Neural progenitor cell (in vitro differentiated cells): ENCODE measurements at regions not wholly inside any gene's neighbourhood (a gene's known extent, or its start where the extent isn't known, plus 50 kb on each side); places are given as distances from the start of the nearest gene placed in this dataset.

ENCODE experiments used
- DNase-seq: peaks from one replicate; pipeline ENCODE4 v3.0.0-alpha.2; 2016; ENCODE audit warnings: low spot score
- H2AFZ ChIP-seq: fragments of 200-600 bp; sonication (generic); replicated peaks from 2 replicates; pipeline ENCODE4 v1.6.1; 2016; ENCODE audit warnings: antibody characterized with exemption
- H3F3A ChIP-seq: fragments of 200-600 bp; sonication (generic); 2 replicates; pipeline ENCODE4 v1.6.1; 2016; ENCODE audit warnings: antibody characterized with exemption, low read depth
- H3K27ac ChIP-seq: fragments of 200-600 bp; sonication (generic); 2 replicates; pipeline ENCODE4 v1.5.1; 2016; ENCODE audit warnings: mild to moderate bottlenecking
- H3K27me3 ChIP-seq: fragments of 200-600 bp; sonication (generic); 2 replicates; pipeline ENCODE4 v1.6.1; 2016; ENCODE audit warnings: mild to moderate bottlenecking, moderate library complexity
- H3K36me3 ChIP-seq: fragments of 200-600 bp; sonication (generic); 2 replicates; pipeline ENCODE4 v1.5.1; 2016
- H3K4me1 ChIP-seq: fragments of 200-600 bp; sonication (generic); 2 replicates; pipeline ENCODE4 v1.6.1; 2016; ENCODE audit warnings: mixed run types
- H3K4me2 ChIP-seq: fragments of 200-600 bp; sonication (generic); 2 replicates; pipeline ENCODE4 v1.6.1; 2016
- H3K4me3 ChIP-seq: fragments of 200-600 bp; sonication (generic); 2 replicates; pipeline ENCODE4 v1.5.1; 2016
- H3K79me2 ChIP-seq: fragments of 200-600 bp; sonication (generic); 2 replicates; pipeline ENCODE4 v1.6.1; 2016; ENCODE audit warnings: low read depth
- H3K9ac ChIP-seq: fragments of 200-600 bp; sonication (generic); 2 replicates; pipeline ENCODE4 v1.6.1; 2016
- H3K9me3 ChIP-seq: fragments of 200-600 bp; sonication (generic); 2 replicates; pipeline ENCODE4 v1.5.1; 2016; ENCODE audit warnings: low read depth
- H4K20me1 ChIP-seq: fragments of 200-600 bp; sonication (generic); 2 replicates; pipeline ENCODE4 v1.6.1; 2016; ENCODE audit warnings: low read depth
- H3K27ac Mint-ChIP-seq: 3 replicates; pipeline ENCODE4 v1.8.0; 2021; ENCODE audit warnings: mixed read lengths
- H3K27me3 Mint-ChIP-seq: 2 replicates; pipeline ENCODE4 v1.8.0; 2022; ENCODE audit warnings: low read depth, mild to moderate bottlenecking, inconsistent platforms, moderate library complexity, mixed read lengths; ENCODE audit not compliant: insufficient read depth
- H3K36me3 Mint-ChIP-seq: 3 replicates; pipeline ENCODE4 v1.8.0; 2021; ENCODE audit warnings: mixed read lengths
- H3K4me1 Mint-ChIP-seq: 3 replicates; pipeline ENCODE4 v1.8.0; 2021; ENCODE audit warnings: mixed read lengths
- H3K4me3 Mint-ChIP-seq: 3 replicates; pipeline ENCODE4 v1.8.0; 2021; ENCODE audit warnings: mild to moderate bottlenecking, moderate library complexity, mixed read lengths
- H3K9me3 Mint-ChIP-seq: 3 replicates; pipeline ENCODE4 v1.8.0; 2020; ENCODE audit warnings: mixed read lengths
- CTCF ChIP-seq: fragments of 200-600 bp; sonication (generic); IDR thresholded peaks from 2 replicates; pipeline ENCODE4 v1.5.1; 2017; ENCODE audit warnings: antibody characterized with exemption, mild to moderate bottlenecking
- EZH2 ChIP-seq: fragments of 200-600 bp; sonication (generic); IDR thresholded peaks from 2 replicates; pipeline ENCODE4 v1.6.1; 2017; ENCODE audit warnings: antibody characterized with exemption, mild to moderate bottlenecking, moderate library complexity
- EZH2phosphoT487 ChIP-seq: fragments of 200-600 bp; sonication (generic); IDR thresholded peaks from 2 replicates; pipeline ENCODE4 v1.6.1; 2017; ENCODE audit warnings: antibody characterized with exemption

- H2AFZ ChIP-seq, result no peak overlapping the region
- no peaks in the 10 kb centered on the region for H3K9me3 ChIP-seq
- H3K9ac ChIP-seq, result no peak overlapping the region
- Mint-ChIP-seq H3K4me1 (no peaks in the 10 kb centered on the region), H3K27ac (no peak overlapping the region), H3K36me3 (no peaks in the 10 kb centered on the region), H3K27me3 (peaks cover 3% of the 10 kb centered on the region), H3K4me3 (no peak overlapping the region), H3K9me3 (no peaks in the 10 kb centered on the region)
- no peaks in the 10 kb centered on the region for H3K79me2 ChIP-seq
- TF ChIP-seq EZH2phosphoT487, result no peak
- TF ChIP-seq CTCF, result no peak
- TF ChIP-seq EZH2, result no peak
- no peaks in the 10 kb centered on the region for H4K20me1 ChIP-seq
- H3K27ac ChIP-seq, result no peak overlapping the region
- no peaks in the 10 kb centered on the region for H3K36me3 ChIP-seq
- H3K4me3 ChIP-seq, result no peak overlapping the region
- no peak for DNase-seq
- H3K4me2 ChIP-seq, result no peak overlapping the region
- no peaks in the 10 kb centered on the region for H3K4me1 ChIP-seq
- H3K27me3 ChIP-seq, result no peaks in the 10 kb centered on the region
- H3F3A ChIP-seq, result no peaks in the 10 kb centered on the region
These were observed 793.7 kb downstream of the TRHDE start for GRCh38 chr12:73065913-73066312.

- no peak overlapping the region for H3K4me3 Mint-ChIP-seq
- no peak for DNase-seq
- no peaks in the 10 kb centered on the region for H3K27me3 ChIP-seq
- peaks cover 3% of the 10 kb centered on the region for H3K27me3 Mint-ChIP-seq
- no peak overlapping the region for H3K4me2 ChIP-seq
- no peaks in the 10 kb centered on the region for H3K79me2 ChIP-seq
- no peaks in the 10 kb centered on the region for H3K4me1 Mint-ChIP-seq
- no peak for TF ChIP-seq EZH2
- no peak for TF ChIP-seq EZH2phosphoT487
- TF ChIP-seq CTCF, result no peak
- H3K9ac ChIP-seq, result no peak overlapping the region
- no peaks in the 10 kb centered on the region for H3K36me3 Mint-ChIP-seq
- peaks cover 3% of the 10 kb centered on the region for H3K9me3 Mint-ChIP-seq
- no peaks in the 10 kb centered on the region for H4K20me1 ChIP-seq
- H3K4me1 ChIP-seq, result no peaks in the 10 kb centered on the region
- no peaks in the 10 kb centered on the region for H3K36me3 ChIP-seq
- H3K4me3 ChIP-seq, result no peak overlapping the region
- no peak overlapping the region for H3K27ac Mint-ChIP-seq
- H3F3A ChIP-seq, result no peaks in the 10 kb centered on the region
- no peaks in the 10 kb centered on the region for H3K9me3 ChIP-seq
- no peak overlapping the region for H3K27ac ChIP-seq
- H2AFZ ChIP-seq, result no peak overlapping the region
These were observed 795.4 kb downstream of the TRHDE start for GRCh38 chr12:73067616-73068015.

GRCh38 chr12:73072214-73072613 lies 800.0 kb downstream of the TRHDE start:
- no peak overlapping the region for H2AFZ ChIP-seq
- Mint-ChIP-seq H3K27me3 (no peaks in the 10 kb centered on the region), H3K4me1 (no peaks in the 10 kb centered on the region), H3K4me3 (no peak overlapping the region), H3K9me3 (peaks cover 10% of the 10 kb centered on the region), H3K27ac (no peak overlapping the region), H3K36me3 (no peaks in the 10 kb centered on the region)
- H3K36me3 ChIP-seq, result no peaks in the 10 kb centered on the region
- no peaks in the 10 kb centered on the region for H4K20me1 ChIP-seq
- no peaks in the 10 kb centered on the region for H3K27me3 ChIP-seq
- DNase-seq, result no peak
- H3K9ac ChIP-seq, result no peak overlapping the region
- no peaks in the 10 kb centered on the region for H3K4me1 ChIP-seq
- no peak overlapping the region for H3K27ac ChIP-seq
- H3K79me2 ChIP-seq, result no peaks in the 10 kb centered on the region
- no peak overlapping the region for H3K4me3 ChIP-seq
- no peak for TF ChIP-seq CTCF
- no peak for TF ChIP-seq EZH2
- no peak for TF ChIP-seq EZH2phosphoT487
- H3K9me3 ChIP-seq, result no peaks in the 10 kb centered on the region
- no peaks in the 10 kb centered on the region for H3F3A ChIP-seq
- H3K4me2 ChIP-seq, result no peak overlapping the region

- Histone ChIP-seq H3K4me2 (no peak overlapping the region), H3K79me2 (no peaks in the 10 kb centered on the region), H3K27ac (no peak overlapping the region), H3K4me3 (no peak overlapping the region), H2AFZ (no peak overlapping the region), H3F3A (no peaks in the 10 kb centered on the region), H3K9ac (no peak overlapping the region), H3K9me3 (no peaks in the 10 kb centered on the region), H3K4me1 (no peaks in the 10 kb centered on the region), H4K20me1 (no peaks in the 10 kb centered on the region), H3K36me3 (no peaks in the 10 kb centered on the region), H3K27me3 (no peaks in the 10 kb centered on the region)
- H3K9me3 Mint-ChIP-seq, result peaks cover 11% of the 10 kb centered on the region
- H3K4me3 Mint-ChIP-seq, result no peak overlapping the region
- no peaks in the 10 kb centered on the region for H3K27me3 Mint-ChIP-seq
- DNase-seq, result no peak
- no peaks in the 10 kb centered on the region for H3K4me1 Mint-ChIP-seq
- TF ChIP-seq CTCF, result no peak
- no peak for TF ChIP-seq EZH2phosphoT487
- TF ChIP-seq EZH2, result no peak
- H3K27ac Mint-ChIP-seq, result no peak overlapping the region
- peaks cover 2% of the 10 kb centered on the region for H3K36me3 Mint-ChIP-seq
These were observed 804.6 kb downstream of the TRHDE start for GRCh38 chr12:73076760-73077159.
